H54 (cell line): ENCODE measurements at regions not wholly inside any gene's neighbourhood (a gene's known extent, or its start where the extent isn't known, plus 50 kb on each side); places are given as distances from the start of the nearest gene placed in this dataset.

Experiments
- DNase-seq: peaks from one replicate; pipeline ENCODE4 v3.0.0; 2011; ENCODE audit warnings: low spot score, mixed read lengths; ENCODE audit not compliant: insufficient read length
- FAIRE-seq: peaks from 3 replicates; lab custom pipeline; 2011; peaks lifted over from hg19 to GRCh38; lab: Jason Lieb, UNC
- POLR2A ChIP-seq: IDR thresholded peaks from 2 replicates; pipeline ENCODE4 v1.6.1; 2011; ENCODE audit warnings: low read depth, mild to moderate bottlenecking, low read length

DNA sequence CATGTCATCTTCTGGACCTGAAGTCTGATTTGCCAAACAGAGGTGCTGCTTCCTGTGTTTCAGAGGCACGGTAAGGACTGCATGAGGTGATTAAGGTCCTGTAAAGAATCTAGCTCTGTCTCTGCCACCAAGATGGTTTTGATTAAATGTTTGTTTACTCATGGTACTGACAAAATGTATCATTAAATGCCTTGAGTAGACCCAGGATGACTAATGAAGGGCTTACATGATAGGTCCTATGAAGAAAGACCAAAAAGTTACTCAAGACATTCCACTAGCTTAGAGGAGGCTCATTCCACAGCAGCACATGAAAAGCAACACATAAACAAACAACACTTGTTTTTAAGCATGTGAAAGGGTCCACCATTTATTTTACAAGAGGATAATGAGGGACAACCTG, 100.9 kb downstream of the BOD1 start:
- FAIRE-seq (no peak), DNase-seq (no peak)

GRCh38 chr5:173514661-173515060, 101.8 kb downstream of the BOD1 start:
- TF ChIP-seq POLR2A: no peak
- no peak for FAIRE-seq
- DNase-seq: no peak

More for the DNA sequence above, 100.9 kb downstream of the BOD1 start:
- no peak for TF ChIP-seq POLR2A

- FAIRE-seq (no peak), DNase-seq (no peak)
- no peak for TF ChIP-seq POLR2A
These were observed 102.9 kb downstream of the BOD1 start for GRCh38 chr5:173513521-173513991.

- no peak for TF ChIP-seq POLR2A
- FAIRE-seq (no peak), DNase-seq (no peak)
These were observed 103.6 kb downstream of the BOD1 start for GRCh38 chr5:173512637-173513435.

DNA sequence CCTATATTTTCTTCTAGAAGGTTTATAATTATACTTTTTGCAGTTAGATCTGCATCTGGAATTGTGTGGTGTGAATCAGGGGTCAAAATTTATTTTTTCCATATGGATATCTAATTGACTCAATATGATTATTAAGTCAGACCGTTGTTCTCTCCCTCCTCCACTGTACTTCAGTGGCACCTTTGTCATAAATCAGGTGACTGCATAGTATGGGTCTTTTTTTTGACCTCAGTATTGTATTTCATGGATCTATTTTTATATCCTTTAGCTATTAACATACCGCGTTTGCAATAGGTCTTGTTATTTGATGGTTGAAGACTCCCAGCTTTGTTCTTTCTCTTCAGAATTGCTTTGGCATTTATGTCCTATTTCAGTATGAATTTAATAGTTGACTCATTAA, 107.4 kb downstream of the BOD1 start:
- no peak for TF ChIP-seq POLR2A
- FAIRE-seq (no peak), DNase-seq (no peak)

- DNase-seq: no peak
- no peak for FAIRE-seq
- no peak for TF ChIP-seq POLR2A
These were observed 109.3 kb downstream of the BOD1 start for GRCh38 chr5:173507171-173507570.

GRCh38 chr5:173505634-173506033, 110.8 kb downstream of the BOD1 start:
- TF ChIP-seq POLR2A: no peak
- FAIRE-seq: no peak
- no peak for DNase-seq

- no peak for FAIRE-seq
- no peak for DNase-seq
- no peak for TF ChIP-seq POLR2A
These were observed 114.5 kb downstream of the BOD1 start for GRCh38 chr5:173501922-173502321.

GRCh38 chr5:173501271-173501670, 115.2 kb downstream of the BOD1 start:
- DNase-seq: no peak
- no peak for FAIRE-seq
- no peak for TF ChIP-seq POLR2A

- DNase-seq (no peak), FAIRE-seq (no peak)
- TF ChIP-seq POLR2A: no peak
These were observed 116.3 kb downstream of the BOD1 start for GRCh38 chr5:173500213-173500560.

- FAIRE-seq: no peak
- DNase-seq: no peak
- TF ChIP-seq POLR2A: no peak
These were observed 116.8 kb downstream of the BOD1 start for GRCh38 chr5:173499471-173500212.

- TF ChIP-seq POLR2A: no peak
- no peak for FAIRE-seq
- DNase-seq: no peak
These were observed 117.5 kb downstream of the BOD1 start for GRCh38 chr5:173498739-173499470.

DNA sequence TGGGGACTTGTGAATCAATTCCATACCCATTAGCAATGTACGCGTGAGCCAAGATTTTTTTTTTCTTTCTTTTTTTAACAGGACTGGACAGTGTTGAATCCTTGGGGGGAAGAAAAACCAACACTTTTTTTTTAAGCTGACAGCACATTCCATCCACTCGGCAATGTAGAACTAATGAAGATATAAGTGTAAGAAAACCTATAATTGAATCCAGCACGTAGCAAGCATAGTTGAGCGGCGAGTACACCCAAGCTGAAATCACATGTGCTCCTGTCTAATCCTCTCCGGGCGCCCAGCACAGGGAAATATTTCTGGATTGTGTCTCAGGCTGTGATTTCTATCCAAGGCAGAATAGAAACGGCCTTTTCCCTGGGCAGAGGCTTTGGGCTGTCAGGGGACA, 118.2 kb downstream of the BOD1 start:
- FAIRE-seq (no peak), DNase-seq (no peak)
- no peak for TF ChIP-seq POLR2A

- no peak for TF ChIP-seq POLR2A
- FAIRE-seq: no peak
- no peak for DNase-seq
These were observed 118.8 kb downstream of the BOD1 start for GRCh38 chr5:173497685-173498084.
